RWPE2 (cell line): ENCODE measurements at regions not wholly inside any gene's neighbourhood (a gene's known extent, or its start where the extent isn't known, plus 50 kb on each side); places are given as distances from the start of the nearest gene placed in this dataset.

Experiments
- ATAC-seq: fragments of 200-7000 bp; cut with Tn5 transposase; 3 replicates; pipeline ENCODE4 v1.9.1; 2021; ENCODE audit warnings: low read depth
- DNase-seq: peaks from one replicate; pipeline ENCODE4 v3.0.0-alpha.2; 2020; ENCODE audit warnings: low spot score
- H3K27ac ChIP-seq: fragments of 450-650 bp; 2 replicates; pipeline ENCODE4 v1.5.1; 2017; ENCODE audit warnings: mild to moderate bottlenecking; ENCODE audit not compliant: poor library complexity, severe bottlenecking
- H3K27me3 ChIP-seq: fragments of 250-450 bp; sonication (Bioruptor Pico); 2 replicates; pipeline ENCODE4 v1.5.1; 2021; ENCODE audit warnings: mild to moderate bottlenecking, moderate library complexity; ENCODE audit not compliant: insufficient read depth, poor library complexity, severe bottlenecking
- H3K36me3 ChIP-seq: fragments of 250-450 bp; sonication (Bioruptor Pico); 2 replicates; pipeline ENCODE4 v1.5.1; 2020; ENCODE audit warnings: low read depth, mild to moderate bottlenecking, moderate library complexity
- H3K4me1 ChIP-seq: fragments of 250-450 bp; sonication (Bioruptor Pico); 2 replicates; pipeline ENCODE4 v1.5.1; 2021; ENCODE audit warnings: mild to moderate bottlenecking, moderate library complexity; ENCODE audit not compliant: insufficient read depth, poor library complexity, severe bottlenecking
- H3K4me3 ChIP-seq: fragments of 250-450 bp; sonication (Bioruptor Pico); 2 replicates; pipeline ENCODE4 v1.5.1; 2021; ENCODE audit warnings: mild to moderate bottlenecking, moderate library complexity; ENCODE audit not compliant: severe bottlenecking
- H3K9me3 ChIP-seq: fragments of 250-450 bp; sonication (Bioruptor Pico); 2 replicates; pipeline ENCODE4 v1.5.1; 2021; ENCODE audit warnings: mild to moderate bottlenecking, moderate library complexity; ENCODE audit not compliant: severe bottlenecking
- CTCF ChIP-seq: fragments of 450-650 bp; IDR thresholded peaks from one replicate; pipeline ENCODE4 v1.5.1; 2017; ENCODE audit warnings: mild to moderate bottlenecking, moderate library complexity; ENCODE audit not compliant: poor library complexity, severe bottlenecking

GRCh38 chr2:9069543-9069942 is 66.1 kb upstream of the MBOAT2 start:
- DNase-seq (no peak), ATAC-seq (no peak)
- no peak for TF ChIP-seq CTCF
- no peaks in the 10 kb centered on the region for H3K36me3 ChIP-seq
- H3K27me3 ChIP-seq: no peaks in the 10 kb centered on the region
- H3K27ac ChIP-seq: no peak overlapping the region
- peaks cover 3% of the 10 kb centered on the region for H3K9me3 ChIP-seq
- H3K4me1 ChIP-seq: peaks cover 21% of the 10 kb centered on the region
- H3K4me3 ChIP-seq: no peak overlapping the region

GRCh38 chr2:9065901-9066300 is 62.4 kb upstream of the MBOAT2 start:
- no peaks in the 10 kb centered on the region for H3K36me3 ChIP-seq
- H3K4me1 ChIP-seq: peaks cover 6% of the 10 kb centered on the region
- H3K9me3 ChIP-seq: peaks cover 3% of the 10 kb centered on the region
- no peak for TF ChIP-seq CTCF
- no peak overlapping the region for H3K27ac ChIP-seq
- no peak for DNase-seq
- no peak for ATAC-seq
- H3K4me3 ChIP-seq: no peak overlapping the region
- H3K27me3 ChIP-seq: no peaks in the 10 kb centered on the region

- Histone ChIP-seq H3K9me3 (peaks cover 3% of the 10 kb centered on the region), H3K27me3 (no peaks in the 10 kb centered on the region), H3K4me1 (no peaks in the 10 kb centered on the region), H3K27ac (no peak overlapping the region), H3K4me3 (no peak overlapping the region), H3K36me3 (no peaks in the 10 kb centered on the region)
- no peak for DNase-seq
- no peak for TF ChIP-seq CTCF
- ATAC-seq: no peak
Measured at GRCh38 chr2:9063023-9063606, 59.6 kb upstream of the MBOAT2 start.

GRCh38 chr2:9060819-9061218 is 57.3 kb upstream of the MBOAT2 start:
- Histone ChIP-seq H3K4me1 (peaks cover 4% of the 10 kb centered on the region), H3K4me3 (no peak overlapping the region), H3K27ac (no peak overlapping the region), H3K27me3 (no peaks in the 10 kb centered on the region), H3K36me3 (no peaks in the 10 kb centered on the region), H3K9me3 (peaks cover 3% of the 10 kb centered on the region)
- DNase-seq: no peak
- no peak for ATAC-seq
- TF ChIP-seq CTCF: no peak

- Histone ChIP-seq H3K4me1 (peaks cover 4% of the 10 kb centered on the region), H3K4me3 (no peak overlapping the region), H3K36me3 (no peaks in the 10 kb centered on the region), H3K27ac (no peak overlapping the region), H3K27me3 (no peaks in the 10 kb centered on the region), H3K9me3 (no peaks in the 10 kb centered on the region)
- DNase-seq (no peak), ATAC-seq (no peak)
- no peak for TF ChIP-seq CTCF
Measured at GRCh38 chr2:9057939-9058761, 54.7 kb upstream of the MBOAT2 start.
